ENCODE measurements at regions not wholly inside any gene's neighbourhood (a gene's known extent, or its start where the extent isn't known, plus 50 kb on each side); places are given as distances from the start of the nearest gene placed in this dataset.

GRCh38 chr3:22659651-22660475 lies 543.3 kb upstream of the UBE2E2 start:
- no peaks in the 10 kb centered on the region for H3K4me1 ChIP-seq
- intact Hi-C loops (cut with DNase I; ENCODE audit: low total_unique reads): no loop called here
- peaks cover 0 to 8% (median 0%) of the 10 kb centered on the region in 4 donors for H3K9me3 ChIP-seq
- H3K4me3 ChIP-seq: no peak overlapping the region
- 11 to 35% (median 18%) methylated on average over 1 of the region's 1 CpG for WGBS, 5 donors
- no peak for TF ChIP-seq CTCF (IDR thresholded peaks at IDR 0.05)
- no peak for TF ChIP-seq POLR2AphosphoS5 (IDR thresholded peaks at IDR 0.05)
- TF ChIP-seq EP300 (IDR thresholded peaks at IDR 0.05): no peak
- no peak for TF ChIP-seq POLR2A (IDR thresholded peaks at IDR 0.05)
- no peaks in the 10 kb centered on the region for H3K27me3 ChIP-seq
- H3K36me3 ChIP-seq: no peaks in the 10 kb centered on the region
- H3K27ac ChIP-seq: no peak overlapping the region
- peak in 1 of 2 donors; percentile 42 for DNase-seq

- H3K9me3 ChIP-seq: peaks cover 0 to 8% (median 0%) of the 10 kb centered on the region in 4 donors
- no peak overlapping the region for H3K4me3 ChIP-seq
- TF ChIP-seq EP300 (IDR thresholded peaks at IDR 0.05) (no peak), CTCF (IDR thresholded peaks at IDR 0.05) (no peak), POLR2AphosphoS5 (IDR thresholded peaks at IDR 0.05) (no peak)
- peak in 1 of 2 donors; percentile 16 for DNase-seq
- no peak overlapping the region for H3K27ac ChIP-seq
- intact Hi-C loops (cut with DNase I; ENCODE audit: low total_unique reads): no loop called here
- WGBS, 5 donors: 40 to 84% (median 52%) methylated on average over 1 of the region's 1 CpG
- H3K4me1 ChIP-seq: no peaks in the 10 kb centered on the region
- no peaks in the 10 kb centered on the region for H3K36me3 ChIP-seq
- H3K27me3 ChIP-seq: no peaks in the 10 kb centered on the region
Measured at GRCh38 chr3:22660606-22661005, 542.5 kb upstream of the UBE2E2 start.

- DNase-seq: no peak
- Histone ChIP-seq H3K36me3 (no peaks in the 10 kb centered on the region), H3K27ac (no peak overlapping the region), H3K27me3 (no peaks in the 10 kb centered on the region), H3K4me3 (no peak overlapping the region), H3K9me3 (peaks cover 0 to 8% (median 0%) of the 10 kb centered on the region in 4 donors), H3K4me1 (no peaks in the 10 kb centered on the region)
- TF ChIP-seq POLR2A (IDR thresholded peaks at IDR 0.05) (no peak), EP300 (IDR thresholded peaks at IDR 0.05) (no peak), POLR2AphosphoS5 (IDR thresholded peaks at IDR 0.05) (no peak), CTCF (IDR thresholded peaks at IDR 0.05) (no peak)
- WGBS, 5 donors: 72 to 83% (median 76%) methylated on average over 2 of the region's 2 CpGs
- intact Hi-C loops (cut with DNase I; ENCODE audit: low total_unique reads): no loop called here
Measured at GRCh38 chr3:22661121-22661700, 541.9 kb upstream of the UBE2E2 start.

- no peaks in the 10 kb centered on the region for H3K27me3 ChIP-seq
- WGBS, 5 donors: 55 to 69% (median 60%) methylated on average over 2 of the region's 2 CpGs
- H3K27ac ChIP-seq: no peak overlapping the region
- no peak overlapping the region for H3K4me3 ChIP-seq
- DNase-seq: no peak
- no peaks in the 10 kb centered on the region for H3K4me1 ChIP-seq
- intact Hi-C loops (cut with DNase I; ENCODE audit: low total_unique reads): no loop called here
- TF ChIP-seq POLR2AphosphoS5 (IDR thresholded peaks at IDR 0.05): no peak
- TF ChIP-seq POLR2A (IDR thresholded peaks at IDR 0.05): no peak
- no peak for TF ChIP-seq CTCF (IDR thresholded peaks at IDR 0.05)
- TF ChIP-seq EP300 (IDR thresholded peaks at IDR 0.05): no peak
- H3K9me3 ChIP-seq: no peaks in the 10 kb centered on the region
- no peaks in the 10 kb centered on the region for H3K36me3 ChIP-seq
Measured at GRCh38 chr3:22665528-22665927, 537.6 kb upstream of the UBE2E2 start.

Measured in stomach (tissue), 8 donors.